ENCODE measurements at regions not wholly inside any gene's neighbourhood (a gene's known extent, or its start where the extent isn't known, plus 50 kb on each side); places are given as distances from the start of the nearest gene placed in this dataset.

GRCh38 chr1:82499022-82499421 lies 698.3 kb downstream of the ADGRL2 start (continued):
- TF ChIP-seq SUZ12 (IDR thresholded peaks at IDR 0.05; ENCODE audit: unreplicated experiment) (no peak), POLR2AphosphoS2 (IDR thresholded peaks at IDR 0.05; ENCODE audit: low read depth, low read length) (no peak), TCF3 (IDR thresholded peaks at IDR 0.05; ENCODE audit: borderline replicate concordance, insufficient read depth, low read depth, low read length) (no peak), CHD1 (IDR thresholded peaks at IDR 0.05; ENCODE audit: low read depth, low read length) (no peak), JUNB (IDR thresholded peaks at IDR 0.05) (no peak), HDGF (IDR thresholded peaks at IDR 0.05) (no peak), NFIC (IDR thresholded peaks at IDR 0.05; ENCODE audit: low read depth, low read length) (no peak)

GRCh38 chr1:82494117-82494516 lies 693.4 kb downstream of the ADGRL2 start:
- DNase-seq (ENCODE audit: low read depth, low spot score) (no peak), ATAC-seq (no peak), FAIRE-seq (no peak)
- ChIA-PET RAD21 (ENCODE audit: unreplicated experiment) (no interaction called here), POLR2A (no interaction called here), SMC1A (ENCODE audit: uncharacterized antibody, unreplicated experiment) (no interaction called here), CTCF (no interaction called here)
- no peak overlapping the region for H3K4me3 ChIP-seq
- 15% methylated on average over 3 of the region's 3 CpGs for WGBS (ENCODE audit: insufficient coverage, insufficient replicate concordance, low lambda C conversion rate, missing lambda C conversion rate)
- no peak overlapping the region for H3K9ac ChIP-seq (ENCODE audit: control insufficient read depth, insufficient read depth, low read length)
- H3K27me3 ChIP-seq (replicated peaks in 1 of 2; ENCODE audit: control insufficient read depth in 2 of 2, insufficient read depth in 2 of 2, low read length in 1 of 2), result no peaks in the 10 kb centered on the region
- BruUV-seq (replicated peaks), result no TSS peak
- in situ Hi-C loops (cut with MboI) (no loop called here), intact Hi-C loops (cut with micrococcal nuclease; ENCODE audit: unreplicated experiment) (no loop called here)
- no peak overlapping the region for H2AFZ ChIP-seq (ENCODE audit: control insufficient read depth, low read depth, low read length)
- TF ChIP-seq ATF2 (IDR thresholded peaks at IDR 0.05; ENCODE audit: low read length), result no peak
- no peak for TF ChIP-seq HDGF (IDR thresholded peaks at IDR 0.05)
- no peak for TF ChIP-seq KLF5 (IDR thresholded peaks at IDR 0.05; ENCODE audit: partially characterized antibody)
- TF ChIP-seq MTA3 (IDR thresholded peaks at IDR 0.05; ENCODE audit: borderline replicate concordance, low read length), result no peak
- no peak for TF ChIP-seq RB1 (IDR thresholded peaks at IDR 0.05; ENCODE audit: borderline replicate concordance)
- TF ChIP-seq RFX5 (IDR thresholded peaks at IDR 0.05; ENCODE audit: low read depth, low read length), result no peak
- no peak for TF ChIP-seq POLR2AphosphoS5 (IDR thresholded peaks at IDR 0.05; ENCODE audit: low read length)
- TF ChIP-seq NR2C2 (IDR thresholded peaks at IDR 0.05; ENCODE audit: borderline replicate concordance, control insufficient read depth, insufficient read length, low read depth), result no peak
- TF ChIP-seq CEBPZ (IDR thresholded peaks at IDR 0.05; ENCODE audit: low read depth, low read length), result no peak
- no peak for TF ChIP-seq EP300 (IDR thresholded peaks at IDR 0.05; ENCODE audit: borderline replicate concordance in 1 of 2, control insufficient read depth in 1 of 2, low read depth in 2 of 2, low read length in 2 of 2)
- H3K4me2 ChIP-seq (ENCODE audit: control insufficient read depth, insufficient read depth), result no peak overlapping the region
- no peaks in the 10 kb centered on the region for H3K9me3 ChIP-seq (replicated peaks; ENCODE audit: control insufficient read depth, insufficient read depth, low read length)
- H3K36me3 ChIP-seq (ENCODE audit: control insufficient read depth in 2 of 2, insufficient read depth in 2 of 2, low read length in 1 of 2), result no peaks in the 10 kb centered on the region
- no peak overlapping the region for H3K27ac ChIP-seq (ENCODE audit: control insufficient read depth, insufficient read depth)
- H3K79me2 ChIP-seq (ENCODE audit: control insufficient read depth, insufficient read depth, low read length), result no peaks in the 10 kb centered on the region
- no peaks in the 10 kb centered on the region for H4K20me1 ChIP-seq (ENCODE audit: control insufficient read depth, insufficient read depth)
- no peaks in the 10 kb centered on the region for H3K4me1 ChIP-seq (ENCODE audit: control insufficient read depth, insufficient read depth, low read length)
